ENCODE measurements at regions not wholly inside any gene's neighbourhood (a gene's known extent, or its start where the extent isn't known, plus 50 kb on each side); places are given as distances from the start of the nearest gene placed in this dataset.

DNA sequence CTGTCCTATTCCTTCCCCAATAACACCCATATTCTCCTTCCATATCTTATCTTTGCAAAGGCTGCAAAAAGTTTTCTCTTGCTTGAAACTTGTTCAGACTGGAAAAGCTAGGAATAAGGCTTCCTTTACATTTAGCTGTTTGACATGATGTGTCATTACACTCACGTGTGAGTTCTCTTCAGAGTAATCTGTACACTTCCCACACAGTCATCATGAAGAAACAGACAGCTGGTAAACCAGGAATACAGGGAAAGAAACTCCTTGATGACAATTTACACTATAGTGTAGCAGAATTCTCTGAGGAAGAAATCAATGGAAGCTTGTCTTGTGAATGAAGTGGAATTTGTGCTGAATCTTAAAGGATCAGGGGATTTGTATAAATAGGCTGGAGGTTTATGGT, 628.6 kb upstream of the CDH2 start:
- no peak for TF ChIP-seq POLR2A (IDR thresholded peaks at IDR 0.05)
- TF ChIP-seq, protein P1, sequence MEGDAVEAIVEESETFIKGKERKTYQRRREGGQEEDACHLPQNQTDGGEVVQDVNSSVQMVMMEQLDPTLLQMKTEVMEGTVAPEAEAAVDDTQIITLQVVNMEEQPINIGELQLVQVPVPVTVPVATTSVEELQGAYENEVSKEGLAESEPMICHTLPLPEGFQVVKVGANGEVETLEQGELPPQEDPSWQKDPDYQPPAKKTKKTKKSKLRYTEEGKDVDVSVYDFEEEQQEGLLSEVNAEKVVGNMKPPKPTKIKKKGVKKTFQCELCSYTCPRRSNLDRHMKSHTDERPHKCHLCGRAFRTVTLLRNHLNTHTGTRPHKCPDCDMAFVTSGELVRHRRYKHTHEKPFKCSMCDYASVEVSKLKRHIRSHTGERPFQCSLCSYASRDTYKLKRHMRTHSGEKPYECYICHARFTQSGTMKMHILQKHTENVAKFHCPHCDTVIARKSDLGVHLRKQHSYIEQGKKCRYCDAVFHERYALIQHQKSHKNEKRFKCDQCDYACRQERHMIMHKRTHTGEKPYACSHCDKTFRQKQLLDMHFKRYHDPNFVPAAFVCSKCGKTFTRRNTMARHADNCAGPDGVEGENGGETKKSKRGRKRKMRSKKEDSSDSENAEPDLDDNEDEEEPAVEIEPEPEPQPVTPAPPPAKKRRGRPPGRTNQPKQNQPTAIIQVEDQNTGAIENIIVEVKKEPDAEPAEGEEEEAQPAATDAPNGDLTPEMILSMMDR (IDR thresholded peaks at IDR 0.05), result no peak

All from uterus (tissue), 2 donors.